H1 (cell line): ENCODE measurements at regions not wholly inside any gene's neighbourhood (a gene's known extent, or its start where the extent isn't known, plus 50 kb on each side); places are given as distances from the start of the nearest gene placed in this dataset.

ENCODE experiments used
- CTCF ChIP-seq, 3 experiments: IDR thresholded peaks; 1 replicate in 2 of 3; 2 replicates in 1 of 3; pipeline versions ENCODE4 v1.5.1 to v1.6.1; 2011; ENCODE audit warnings: low read length in 3 of 3, mild to moderate bottlenecking in 3 of 3, inconsistent platforms in 2 of 3, low read depth in 1 of 3, moderate library complexity in 1 of 3; ENCODE audit not compliant: insufficient read depth in 1 of 3; ENCODE audit errors: control extremely low read depth in 1 of 3
- KDM1A ChIP-seq: fragments of 200-600, 300-600 bp; sonication (generic); IDR thresholded peaks from 2 replicates; pipeline ENCODE4 v1.7.1; 2016; ENCODE audit warnings: mild to moderate bottlenecking, low read length, borderline replicate concordance
- PHF8 ChIP-seq: fragments of 200-600 bp; sonication (generic); conservative IDR thresholded peaks from 2 replicates; pipeline ENCODE4 v1.7.1; 2012; ENCODE audit warnings: low read depth, mild to moderate bottlenecking, inconsistent platforms, low read length, moderate library complexity

GRCh38 chr17:27386206-27387075 is 69.8 kb upstream of the KSR1 start (continued):
- no peak for TF ChIP-seq CTCF (IDR thresholded peaks at IDR 0.05; ENCODE audit: control extremely low read depth in 1 of 3, insufficient read depth in 1 of 3, low read depth in 1 of 3, low read length in 3 of 3)
- TF ChIP-seq PHF8, result no peak
- no peak for TF ChIP-seq KDM1A
